Suprapubic skin (tissue), 4 donors: ENCODE measurements at regions not wholly inside any gene's neighbourhood (a gene's known extent, or its start where the extent isn't known, plus 50 kb on each side); places are given as distances from the start of the nearest gene placed in this dataset.

Experiments
- DNase-seq, 2 donors: peaks; one replicate each; pipeline ENCODE4 v3.0.0-alpha.2; 2019; ENCODE audit warnings: low spot score in 2 of 2
- H3K27ac ChIP-seq: fragments of 200-600 bp; sonication (generic); one replicate; pipeline ENCODE4 v1.5.1; 2019
- H3K27me3 ChIP-seq: fragments of 200-600 bp; sonication (generic); one replicate; pipeline ENCODE4 v1.5.1; 2019
- H3K36me3 ChIP-seq: fragments of 200-600 bp; sonication (generic); one replicate; pipeline ENCODE4 v1.5.1; 2019
- H3K4me1 ChIP-seq: fragments of 200-600 bp; sonication (generic); one replicate; pipeline ENCODE4 v1.5.1; 2019
- H3K4me3 ChIP-seq: fragments of 200-600 bp; sonication (generic); one replicate; pipeline ENCODE4 v1.5.1; 2019; ENCODE audit warnings: mild to moderate bottlenecking
- H3K9me3 ChIP-seq: fragments of 200-600 bp; sonication (generic); one replicate; pipeline ENCODE4 v1.5.1; 2019
- CTCF ChIP-seq, 2 donors: fragments of 200-600 bp in 1 of 2; fragments of 450-650 bp in 1 of 2; sonication (generic) in 1 of 2; IDR thresholded peaks; one replicate each; pipeline ENCODE4 v1.5.1; 2016 to 2019; ENCODE audit warnings: antibody characterized with exemption in 2 of 2, mild to moderate bottlenecking in 1 of 2, moderate library complexity in 1 of 2
- EP300 ChIP-seq: sonication (generic); formaldehyde crosslinking; IDR thresholded peaks from one replicate; pipeline ENCODE4 v1.6.1; 2017; ENCODE audit warnings: antibody characterized with exemption
- POLR2A ChIP-seq, 2 donors: fragments of 450-650 bp; IDR thresholded peaks; one replicate each; pipeline ENCODE4 v1.6.1; 2017; ENCODE audit warnings: antibody characterized with exemption in 2 of 2, mild to moderate bottlenecking in 2 of 2, moderate library complexity in 2 of 2
- POLR2AphosphoS5 ChIP-seq, 3 donors: sonication (generic); formaldehyde crosslinking; IDR thresholded peaks; one replicate each; pipeline ENCODE4 v1.6.1; 2017; ENCODE audit warnings: antibody characterized with exemption in 3 of 3
- WGBS: methylation state at CpG from one replicate; pipeline ENCODE4 v1.1.5; 2018; 5-methylcytosine and 5-hydroxymethylcytosine counted together

DNA sequence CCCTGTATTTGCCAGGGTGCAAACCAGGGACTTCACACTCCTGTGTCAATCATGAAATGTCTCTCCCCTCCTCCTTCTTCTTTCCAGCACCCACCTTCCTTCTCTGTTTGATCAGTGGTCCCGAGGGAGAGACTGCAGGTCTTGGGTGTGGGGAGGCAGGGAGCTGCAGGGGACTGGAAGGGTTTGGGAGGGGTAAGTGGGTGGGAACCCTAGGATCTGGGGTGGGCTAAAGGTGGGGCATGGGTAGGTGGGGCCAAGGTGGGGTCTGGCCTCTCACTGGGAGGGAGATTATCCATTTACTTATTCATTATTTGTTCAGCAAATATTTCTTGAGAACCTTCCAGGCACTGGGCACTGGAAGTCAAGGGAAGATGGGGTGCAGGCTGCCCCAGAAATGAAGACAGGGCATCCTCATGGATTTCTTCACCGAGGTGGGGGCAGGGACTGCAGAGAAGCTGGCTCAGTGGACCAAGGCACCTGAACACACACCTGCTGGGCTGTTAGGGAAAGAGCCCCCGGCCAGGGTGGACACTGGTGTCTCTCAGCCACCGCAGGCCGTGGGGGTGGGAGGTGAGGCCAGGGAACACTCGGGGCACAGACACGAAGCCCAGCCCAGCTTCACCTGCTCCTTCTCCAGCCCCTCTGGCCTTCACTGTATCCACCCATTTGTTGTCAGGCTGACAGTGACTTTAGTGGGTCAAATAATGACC, 193.9 kb upstream of the C1orf174 start:
- no peaks in the 10 kb centered on the region for H3K27me3 ChIP-seq
- no peaks in the 10 kb centered on the region for H3K36me3 ChIP-seq
- no peaks in the 10 kb centered on the region for H3K4me1 ChIP-seq
- H3K9me3 ChIP-seq: peaks cover 21% of the 10 kb centered on the region
- DNase-seq: peak; percentile 45 to 60
- no peak overlapping the region for H3K4me3 ChIP-seq
- no peak for TF ChIP-seq POLR2AphosphoS5 (IDR thresholded peaks at IDR 0.05)
- TF ChIP-seq POLR2A (IDR thresholded peaks at IDR 0.05): no peak
- no peak for TF ChIP-seq CTCF (IDR thresholded peaks at IDR 0.05)
- no peak for TF ChIP-seq EP300
- H3K27ac ChIP-seq: no peak overlapping the region
- 98% methylated on average over 3 of the region's 7 CpGs for WGBS

DNA sequence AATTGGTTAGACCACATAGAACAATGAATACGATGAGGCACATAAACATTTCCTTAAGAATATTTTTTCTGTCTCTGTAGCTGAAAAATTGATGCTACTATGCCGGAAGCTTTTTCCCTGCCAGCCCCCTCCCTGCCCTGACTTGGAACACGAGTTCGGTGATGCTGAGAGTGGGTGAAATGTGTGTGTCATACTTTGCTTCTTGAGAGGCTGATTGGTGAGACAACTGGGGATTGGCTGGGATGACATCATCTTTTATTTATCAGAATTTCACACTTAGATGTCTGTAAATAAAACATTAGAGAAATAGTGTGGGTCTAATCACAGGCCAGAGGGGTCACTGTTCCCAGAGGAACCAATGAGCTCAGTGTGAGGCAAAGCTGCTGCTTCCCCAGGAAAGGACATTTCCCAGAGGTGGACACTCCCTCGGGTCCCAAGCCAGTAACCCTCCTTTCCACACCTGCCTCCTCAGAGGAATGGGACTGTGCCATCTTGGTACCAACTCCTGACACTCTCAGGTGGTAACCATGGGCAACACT, 195.4 kb upstream of the C1orf174 start:
- Histone ChIP-seq H3K9me3 (peaks cover 21% of the 10 kb centered on the region), H3K27me3 (no peaks in the 10 kb centered on the region), H3K27ac (no peak overlapping the region), H3K4me1 (no peaks in the 10 kb centered on the region), H3K4me3 (no peak overlapping the region), H3K36me3 (no peaks in the 10 kb centered on the region)
- TF ChIP-seq CTCF (IDR thresholded peaks at IDR 0.05) (no peak), POLR2A (IDR thresholded peaks at IDR 0.05) (no peak), POLR2AphosphoS5 (IDR thresholded peaks at IDR 0.05) (no peak), EP300 (no peak)
- 90% methylated on average over 5 of the region's 5 CpGs for WGBS
- DNase-seq: peak in 1 of 2 donors; percentile 23

GRCh38 chr1:4101459-4102161, 201.5 kb upstream of the C1orf174 start:
- peaks cover 24% of the 10 kb centered on the region for H3K27me3 ChIP-seq
- peaks cover 5% of the 10 kb centered on the region for H3K9me3 ChIP-seq
- TF ChIP-seq POLR2AphosphoS5 (IDR thresholded peaks at IDR 0.05) (no peak), POLR2A (IDR thresholded peaks at IDR 0.05) (no peak), CTCF (IDR thresholded peaks at IDR 0.05) (no peak)
- no peaks in the 10 kb centered on the region for H3K4me1 ChIP-seq
- WGBS: 37% methylated on average over 5 of the region's 5 CpGs
- H3K27ac ChIP-seq: no peak overlapping the region
- peak in 1 of 2 donors; percentile 35 for DNase-seq
- no peak overlapping the region for H3K4me3 ChIP-seq
- no peaks in the 10 kb centered on the region for H3K36me3 ChIP-seq

DNA sequence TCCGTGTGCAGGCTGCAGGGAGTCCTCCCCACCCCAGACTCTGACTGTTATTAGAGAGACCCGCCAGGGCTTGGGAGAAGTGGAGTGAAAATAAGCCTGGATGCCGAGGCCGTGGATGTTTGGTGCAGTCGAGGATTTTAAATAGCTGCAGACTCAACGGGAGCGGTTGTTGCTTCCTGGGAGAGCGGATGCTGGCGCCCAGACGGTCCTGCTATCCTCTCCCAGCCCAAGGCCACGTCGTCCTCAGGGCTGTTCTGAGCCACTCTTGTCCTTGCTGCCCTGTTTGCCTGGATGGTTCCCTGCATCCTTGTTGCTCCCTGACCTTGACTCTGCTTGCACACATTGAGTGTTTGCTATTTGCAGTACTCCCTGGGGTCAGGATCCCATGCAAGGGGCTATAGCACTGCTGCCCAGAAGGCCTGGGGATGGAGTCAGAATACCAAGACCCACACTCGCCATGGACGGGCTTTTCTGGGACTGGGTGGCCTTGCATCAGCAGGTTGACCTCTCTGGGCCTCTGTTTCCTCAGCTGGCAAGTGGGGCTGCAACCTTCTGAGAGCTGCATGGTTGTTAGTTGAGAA, 205.3 kb upstream of the C1orf174 start:
- WGBS: 82% methylated on average over 14 of the region's 14 CpGs
- Histone ChIP-seq H3K36me3 (no peaks in the 10 kb centered on the region), H3K27ac (no peak overlapping the region), H3K4me3 (no peak overlapping the region), H3K4me1 (no peaks in the 10 kb centered on the region), H3K27me3 (peaks cover 28% of the 10 kb centered on the region), H3K9me3 (no peaks in the 10 kb centered on the region)
- peak in 1 of 2 donors; percentile 55 for DNase-seq
- TF ChIP-seq POLR2AphosphoS5 (IDR thresholded peaks at IDR 0.05) (no peak), CTCF (IDR thresholded peaks at IDR 0.05) (no peak), POLR2A (IDR thresholded peaks at IDR 0.05) (no peak), EP300 (no peak)

GRCh38 chr1:4106731-4107130, 206.7 kb upstream of the C1orf174 start:
- 81% methylated on average over 7 of the region's 10 CpGs for WGBS
- no peaks in the 10 kb centered on the region for H3K9me3 ChIP-seq
- no peak overlapping the region for H3K4me3 ChIP-seq
- H3K4me1 ChIP-seq: no peaks in the 10 kb centered on the region
- DNase-seq: peak in 1 of 2 donors; percentile 40
- peaks cover 18% of the 10 kb centered on the region for H3K27me3 ChIP-seq
- no peak for TF ChIP-seq EP300
- no peak for TF ChIP-seq POLR2A (IDR thresholded peaks at IDR 0.05)
- TF ChIP-seq POLR2AphosphoS5 (IDR thresholded peaks at IDR 0.05): no peak
- no peak for TF ChIP-seq CTCF (IDR thresholded peaks at IDR 0.05)
- no peaks in the 10 kb centered on the region for H3K36me3 ChIP-seq
- H3K27ac ChIP-seq: no peak overlapping the region
